GM10266 (cell line): ENCODE measurements at regions not wholly inside any gene's neighbourhood (a gene's known extent, or its start where the extent isn't known, plus 50 kb on each side); places are given as distances from the start of the nearest gene placed in this dataset.

Source experiments
- DNase-seq: peaks from one replicate; pipeline ENCODE4 v3.0.0; 2012; ENCODE audit errors: extremely low spot score
- CTCF ChIP-seq: IDR thresholded peaks from 2 replicates; pipeline ENCODE4 v1.5.1; 2012; ENCODE audit warnings: mild to moderate bottlenecking, low read depth; ENCODE audit not compliant: control insufficient read depth, insufficient read depth; ENCODE audit errors: missing control alignments

- no peak for DNase-seq
- no peak for TF ChIP-seq CTCF
These were observed 201.8 kb upstream of the MPDZ start for GRCh38 chr9:13481274-13481673.

GRCh38 chr9:13480693-13481092 lies 201.2 kb upstream of the MPDZ start:
- DNase-seq: no peak
- TF ChIP-seq CTCF: no peak

- no peak for DNase-seq
These were observed 199.6 kb upstream of the MPDZ start for GRCh38 chr9:13479096-13479495.

GRCh38 chr9:13478639-13479038 lies 199.1 kb upstream of the MPDZ start:
- no peak for DNase-seq

More at GRCh38 chr9:13479096-13479495, 199.6 kb upstream of the MPDZ start:
- TF ChIP-seq CTCF: no peak

GRCh38 chr9:13478160-13478559 lies 198.7 kb upstream of the MPDZ start:
- DNase-seq: no peak
- TF ChIP-seq CTCF: no peak

More at GRCh38 chr9:13478639-13479038, 199.1 kb upstream of the MPDZ start:
- no peak for TF ChIP-seq CTCF

- no peak for TF ChIP-seq CTCF
These were observed 191.3 kb upstream of the MPDZ start for GRCh38 chr9:13470836-13471235.

GRCh38 chr9:13467157-13467556 lies 187.7 kb upstream of the MPDZ start:
- no peak for DNase-seq
- no peak for TF ChIP-seq CTCF

More at GRCh38 chr9:13470836-13471235, 191.3 kb upstream of the MPDZ start:
- DNase-seq: no peak
